Mesothelial cell of epicardium (in vitro differentiated cells): ENCODE measurements at regions not wholly inside any gene's neighbourhood (a gene's known extent, or its start where the extent isn't known, plus 50 kb on each side); places are given as distances from the start of the nearest gene placed in this dataset.

Experiments used
- DNase-seq, 2 experiments: peaks; one replicate each; pipeline ENCODE4 v3.0.0; 2021; ENCODE audit warnings: low spot score in 2 of 2; ENCODE audit not compliant: unreplicated experiment in 2 of 2
- H3K27ac Mint-ChIP-seq: 2 replicates; pipeline ENCODE4 v1.8.0; 2021; ENCODE audit warnings: mixed read lengths
- H3K27me3 Mint-ChIP-seq: 2 replicates; pipeline ENCODE4 v1.8.0; 2021; ENCODE audit warnings: low read depth, mixed read lengths
- H3K36me3 Mint-ChIP-seq: 2 replicates; pipeline ENCODE4 v1.8.0; 2021; ENCODE audit warnings: mixed read lengths
- H3K4me1 Mint-ChIP-seq: 2 replicates; pipeline ENCODE4 v1.8.0; 2021; ENCODE audit warnings: mixed read lengths
- H3K4me3 Mint-ChIP-seq: 2 replicates; pipeline ENCODE4 v1.8.0; 2021; ENCODE audit warnings: mild to moderate bottlenecking, moderate library complexity, mixed read lengths
- H3K9me3 Mint-ChIP-seq: 2 replicates; pipeline ENCODE4 v1.8.0; 2021; ENCODE audit warnings: mixed read lengths
- TF ChIP-seq, protein P1 (sequence below): fragments of 200-600 bp; sonication (generic); IDR thresholded peaks from one replicate; pipeline ENCODE4 v1.5.0; 2021; ENCODE audit warnings: antibody characterized with exemption; ENCODE audit not compliant: unreplicated experiment

DNA sequence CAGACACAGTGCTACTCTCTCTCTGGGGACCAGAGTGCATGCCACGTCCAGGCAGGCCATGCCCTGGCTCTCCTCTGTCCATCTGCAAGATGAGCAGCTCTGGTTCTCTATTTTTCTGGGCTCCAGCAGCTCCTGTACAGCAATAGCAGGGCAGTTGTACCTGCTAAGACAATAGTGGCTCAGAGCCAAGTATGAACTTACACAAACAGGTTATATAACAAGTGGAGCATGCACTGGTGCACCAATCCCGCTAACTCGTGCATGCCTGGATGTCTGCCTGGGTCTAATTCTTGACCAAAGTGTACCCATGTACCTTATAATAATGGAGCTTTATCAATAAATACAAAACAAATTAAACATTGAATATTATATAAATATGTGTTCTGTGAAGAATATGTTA, 392.3 kb downstream of the CENPC start:
- no peaks in the 10 kb centered on the region for H3K9me3 Mint-ChIP-seq
- H3K27ac Mint-ChIP-seq: no peak overlapping the region
- no peak for DNase-seq
- peaks cover 7% of the 10 kb centered on the region for H3K4me1 Mint-ChIP-seq
- TF ChIP-seq, protein P1, sequence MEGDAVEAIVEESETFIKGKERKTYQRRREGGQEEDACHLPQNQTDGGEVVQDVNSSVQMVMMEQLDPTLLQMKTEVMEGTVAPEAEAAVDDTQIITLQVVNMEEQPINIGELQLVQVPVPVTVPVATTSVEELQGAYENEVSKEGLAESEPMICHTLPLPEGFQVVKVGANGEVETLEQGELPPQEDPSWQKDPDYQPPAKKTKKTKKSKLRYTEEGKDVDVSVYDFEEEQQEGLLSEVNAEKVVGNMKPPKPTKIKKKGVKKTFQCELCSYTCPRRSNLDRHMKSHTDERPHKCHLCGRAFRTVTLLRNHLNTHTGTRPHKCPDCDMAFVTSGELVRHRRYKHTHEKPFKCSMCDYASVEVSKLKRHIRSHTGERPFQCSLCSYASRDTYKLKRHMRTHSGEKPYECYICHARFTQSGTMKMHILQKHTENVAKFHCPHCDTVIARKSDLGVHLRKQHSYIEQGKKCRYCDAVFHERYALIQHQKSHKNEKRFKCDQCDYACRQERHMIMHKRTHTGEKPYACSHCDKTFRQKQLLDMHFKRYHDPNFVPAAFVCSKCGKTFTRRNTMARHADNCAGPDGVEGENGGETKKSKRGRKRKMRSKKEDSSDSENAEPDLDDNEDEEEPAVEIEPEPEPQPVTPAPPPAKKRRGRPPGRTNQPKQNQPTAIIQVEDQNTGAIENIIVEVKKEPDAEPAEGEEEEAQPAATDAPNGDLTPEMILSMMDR: no peak
- H3K36me3 Mint-ChIP-seq: no peaks in the 10 kb centered on the region
- H3K27me3 Mint-ChIP-seq: no peaks in the 10 kb centered on the region
- no peak overlapping the region for H3K4me3 Mint-ChIP-seq

DNA sequence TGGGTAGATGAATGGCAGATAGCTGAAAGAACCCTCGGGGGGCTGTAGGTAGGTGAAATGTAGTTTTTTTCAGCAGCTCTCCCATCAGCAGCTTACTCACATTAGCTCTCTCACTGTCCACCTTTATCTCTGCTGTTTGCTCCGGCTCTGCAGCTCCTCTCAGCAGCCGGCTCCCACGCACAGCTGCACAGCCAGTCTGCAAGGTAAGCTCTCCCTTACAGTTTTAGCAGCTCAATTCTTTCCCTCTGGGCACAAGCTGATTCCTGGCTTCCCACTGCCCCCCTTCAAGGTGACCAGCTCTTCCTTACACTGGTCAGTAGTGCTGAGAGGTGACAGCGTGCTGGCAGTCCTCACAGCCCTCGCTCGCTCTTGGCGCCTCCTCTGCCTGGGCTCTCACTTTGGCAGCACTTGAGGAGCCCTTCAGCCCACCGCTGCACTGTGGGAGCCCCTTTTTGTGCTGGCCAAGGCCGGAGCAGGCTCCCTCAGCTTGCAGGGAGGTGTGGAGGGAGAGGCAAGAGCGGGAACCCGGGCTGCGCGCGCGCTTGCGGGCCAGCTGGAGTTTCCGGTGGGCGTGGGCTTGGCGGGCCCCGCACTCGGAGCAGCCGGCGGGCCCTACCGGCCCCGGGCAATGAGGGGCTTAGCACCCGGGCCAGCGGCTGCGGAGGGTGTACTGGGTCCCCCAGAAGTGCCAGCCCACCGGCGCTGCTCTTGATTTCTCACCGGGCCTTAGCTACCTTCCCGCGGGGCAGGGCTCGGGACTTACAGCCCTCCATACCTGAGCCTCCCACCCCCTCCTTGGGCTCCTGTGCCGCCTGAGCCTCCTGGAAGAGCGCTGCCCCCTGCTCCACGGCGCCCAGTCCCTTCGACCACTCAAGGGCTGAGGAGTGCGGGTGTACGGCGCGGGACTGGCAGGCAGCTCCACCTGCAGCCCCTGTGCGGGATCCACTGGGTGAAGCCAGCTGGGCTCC, 393.6 kb downstream of the CENPC start:
- TF ChIP-seq, protein P1: no peak
- Mint-ChIP-seq H3K27me3 (no peaks in the 10 kb centered on the region), H3K9me3 (no peaks in the 10 kb centered on the region), H3K36me3 (no peaks in the 10 kb centered on the region), H3K4me3 (no peak overlapping the region), H3K27ac (no peak overlapping the region), H3K4me1 (peaks cover 7% of the 10 kb centered on the region)
- DNase-seq: no peak

DNA sequence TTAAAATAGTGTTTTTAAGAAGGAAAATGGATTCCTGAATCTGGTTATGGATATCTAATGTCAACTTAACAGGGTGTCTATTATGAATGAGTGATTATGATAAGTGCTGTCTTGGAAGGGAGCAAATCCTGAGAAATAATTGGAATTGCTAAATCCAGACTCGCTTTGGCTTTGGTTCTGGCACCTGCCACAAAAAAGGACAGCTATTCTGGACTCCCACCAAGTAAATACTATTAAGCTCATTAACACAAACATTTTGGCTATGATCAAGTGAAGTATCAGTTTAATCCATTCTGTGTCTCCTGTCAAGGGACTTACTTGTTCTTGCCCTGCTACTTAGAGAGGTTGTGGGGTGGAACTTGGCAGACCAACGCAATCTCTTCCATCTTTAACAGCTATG, 403.7 kb downstream of the CENPC start:
- H3K36me3 Mint-ChIP-seq: no peaks in the 10 kb centered on the region
- no peak overlapping the region for H3K4me3 Mint-ChIP-seq
- no peak overlapping the region for H3K27ac Mint-ChIP-seq
- DNase-seq: no peak
- no peaks in the 10 kb centered on the region for H3K27me3 Mint-ChIP-seq
- H3K9me3 Mint-ChIP-seq: peaks cover 5% of the 10 kb centered on the region
- peaks cover 9% of the 10 kb centered on the region for H3K4me1 Mint-ChIP-seq
- TF ChIP-seq, protein P1: no peak

DNA sequence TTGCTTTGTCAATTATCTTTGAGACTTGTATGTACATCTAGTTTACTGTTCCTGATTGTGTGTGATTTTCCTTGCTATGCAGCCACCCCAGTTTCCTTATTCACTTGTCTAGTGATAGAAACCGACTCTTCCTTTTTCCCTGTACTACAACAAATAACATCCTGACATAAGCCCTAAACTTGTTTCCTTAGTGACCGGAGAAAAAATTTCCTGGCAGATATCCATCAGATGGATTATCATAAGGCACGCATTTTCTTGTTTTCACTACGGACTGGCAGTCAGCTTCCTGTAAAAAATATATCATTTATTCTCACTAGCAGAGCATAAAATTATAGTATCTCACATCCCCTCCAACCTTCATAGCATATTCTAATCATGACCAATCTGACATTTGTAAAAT, 410.7 kb downstream of the CENPC start:
- Mint-ChIP-seq H3K36me3 (no peaks in the 10 kb centered on the region), H3K27me3 (no peaks in the 10 kb centered on the region), H3K27ac (no peak overlapping the region), H3K4me1 (peaks cover 6% of the 10 kb centered on the region), H3K9me3 (peaks cover 17% of the 10 kb centered on the region), H3K4me3 (no peak overlapping the region)
- no peak for DNase-seq
- TF ChIP-seq, protein P1: no peak

DNA sequence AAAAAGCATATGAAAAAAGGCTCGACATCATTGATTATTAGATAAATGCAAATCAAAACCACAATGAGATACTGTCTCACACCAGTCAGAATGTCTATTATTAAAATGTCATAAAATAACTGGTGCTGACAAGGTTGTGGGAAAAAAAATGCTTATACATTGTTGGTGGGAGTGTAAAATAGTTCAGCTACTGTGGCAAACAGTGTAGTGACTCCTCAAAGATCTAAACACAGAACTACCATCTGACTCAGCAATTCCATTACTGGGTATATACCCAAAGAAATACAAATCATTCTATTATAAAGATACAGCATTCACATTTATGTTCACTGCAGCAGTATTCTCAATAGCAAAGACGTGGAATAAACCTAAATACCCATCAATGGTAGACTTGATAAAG, 412.1 kb downstream of the CENPC start:
- no peak for DNase-seq
- TF ChIP-seq, protein P1: no peak
- Mint-ChIP-seq H3K4me3 (no peak overlapping the region), H3K9me3 (peaks cover 17% of the 10 kb centered on the region), H3K27ac (no peak overlapping the region), H3K27me3 (no peaks in the 10 kb centered on the region), H3K4me1 (peaks cover 6% of the 10 kb centered on the region), H3K36me3 (no peaks in the 10 kb centered on the region)
